ENCODE measurements at regions not wholly inside any gene's neighbourhood (a gene's known extent, or its start where the extent isn't known, plus 50 kb on each side); places are given as distances from the start of the nearest gene placed in this dataset.

GRCh38 chrX:113947548-113947947 is 636.3 kb upstream of the HTR2C start:
- H3K36me3 ChIP-seq (ENCODE audit: insufficient read depth, low read length) = no peaks in the 10 kb centered on the region
- no peak overlapping the region for H3K4me3 ChIP-seq (ENCODE audit: low read length)
- no peaks in the 10 kb centered on the region for H3K79me2 ChIP-seq (replicated peaks; ENCODE audit: insufficient read depth, low read length)
- H3K9ac ChIP-seq (ENCODE audit: low read length) = no peak overlapping the region
- H2AFZ ChIP-seq (ENCODE audit: low read depth, low read length) = no peak overlapping the region
- no peaks in the 10 kb centered on the region for H4K20me1 ChIP-seq (ENCODE audit: insufficient read depth)
- TF ChIP-seq EZH2 (IDR thresholded peaks at IDR 0.05; ENCODE audit: borderline replicate concordance, insufficient read depth, low read length, poor library complexity, severe bottlenecking) = no peak
- TF ChIP-seq EP300 (conservative IDR thresholded peaks at IDR 0.05; ENCODE audit: poor library complexity, severe bottlenecking) = no peak
- no peak for TF ChIP-seq POLR2AphosphoS5 (IDR thresholded peaks at IDR 0.05)
- TF ChIP-seq CTCF (IDR thresholded peaks at IDR 0.05; ENCODE audit: poor library complexity, severe bottlenecking) = no peak
- TF ChIP-seq RAD21 (conservative IDR thresholded peaks at IDR 0.05) = no peak
- TF ChIP-seq SMC3 (conservative IDR thresholded peaks at IDR 0.05; ENCODE audit: poor library complexity) = no peak
- TF ChIP-seq, protein P1, sequence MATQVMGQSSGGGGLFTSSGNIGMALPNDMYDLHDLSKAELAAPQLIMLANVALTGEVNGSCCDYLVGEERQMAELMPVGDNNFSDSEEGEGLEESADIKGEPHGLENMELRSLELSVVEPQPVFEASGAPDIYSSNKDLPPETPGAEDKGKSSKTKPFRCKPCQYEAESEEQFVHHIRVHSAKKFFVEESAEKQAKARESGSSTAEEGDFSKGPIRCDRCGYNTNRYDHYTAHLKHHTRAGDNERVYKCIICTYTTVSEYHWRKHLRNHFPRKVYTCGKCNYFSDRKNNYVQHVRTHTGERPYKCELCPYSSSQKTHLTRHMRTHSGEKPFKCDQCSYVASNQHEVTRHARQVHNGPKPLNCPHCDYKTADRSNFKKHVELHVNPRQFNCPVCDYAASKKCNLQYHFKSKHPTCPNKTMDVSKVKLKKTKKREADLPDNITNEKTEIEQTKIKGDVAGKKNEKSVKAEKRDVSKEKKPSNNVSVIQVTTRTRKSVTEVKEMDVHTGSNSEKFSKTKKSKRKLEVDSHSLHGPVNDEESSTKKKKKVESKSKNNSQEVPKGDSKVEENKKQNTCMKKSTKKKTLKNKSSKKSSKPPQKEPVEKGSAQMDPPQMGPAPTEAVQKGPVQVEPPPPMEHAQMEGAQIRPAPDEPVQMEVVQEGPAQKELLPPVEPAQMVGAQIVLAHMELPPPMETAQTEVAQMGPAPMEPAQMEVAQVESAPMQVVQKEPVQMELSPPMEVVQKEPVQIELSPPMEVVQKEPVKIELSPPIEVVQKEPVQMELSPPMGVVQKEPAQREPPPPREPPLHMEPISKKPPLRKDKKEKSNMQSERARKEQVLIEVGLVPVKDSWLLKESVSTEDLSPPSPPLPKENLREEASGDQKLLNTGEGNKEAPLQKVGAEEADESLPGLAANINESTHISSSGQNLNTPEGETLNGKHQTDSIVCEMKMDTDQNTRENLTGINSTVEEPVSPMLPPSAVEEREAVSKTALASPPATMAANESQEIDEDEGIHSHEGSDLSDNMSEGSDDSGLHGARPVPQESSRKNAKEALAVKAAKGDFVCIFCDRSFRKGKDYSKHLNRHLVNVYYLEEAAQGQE (IDR thresholded peaks at IDR 0.05; ENCODE audit: borderline replicate concordance) = no peak
- no peak for TF ChIP-seq TAF1 (IDR thresholded peaks at IDR 0.05; ENCODE audit: low read depth)
- no peak for TF ChIP-seq MXI1 (conservative IDR thresholded peaks at IDR 0.05; ENCODE audit: poor library complexity, severe bottlenecking)
- H3K9me2 ChIP-seq (ENCODE audit: insufficient read depth, low read length) = no peaks in the 10 kb centered on the region
- no peak overlapping the region for H3K4me2 ChIP-seq (ENCODE audit: low read length)
- H3K9me3 ChIP-seq (ENCODE audit: low read length) = no peaks in the 10 kb centered on the region
- no peak overlapping the region for H3K27ac ChIP-seq (ENCODE audit: low read length)
- H3K27me3 ChIP-seq (ENCODE audit: insufficient read depth, low read depth, low read length) = no peaks in the 10 kb centered on the region
- H3F3A ChIP-seq (ENCODE audit: insufficient read depth, low read length, poor library complexity, severe bottlenecking) = no peaks in the 10 kb centered on the region

DNA sequence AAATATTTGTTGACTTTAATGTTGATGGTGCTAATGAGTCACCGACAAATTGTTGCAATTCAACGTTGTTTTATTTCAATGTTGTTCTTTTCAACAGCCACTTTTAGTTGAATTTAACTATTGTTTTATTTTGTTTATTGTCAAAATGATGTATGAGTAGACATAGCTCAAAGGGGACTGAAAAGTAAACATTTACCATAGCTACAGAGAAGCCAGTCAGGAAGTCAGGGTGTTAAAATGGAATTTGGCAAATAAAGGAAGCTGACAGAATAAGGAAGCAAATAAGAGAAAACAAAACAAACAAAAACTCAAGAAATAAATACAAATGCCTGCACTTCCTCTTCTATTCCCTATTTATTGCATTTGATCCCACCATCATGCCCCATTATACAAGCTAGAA is 648.4 kb upstream of the HTR2C start:
- no peaks in the 10 kb centered on the region for H3K79me2 ChIP-seq (replicated peaks; ENCODE audit: insufficient read depth, low read length)

More for the DNA sequence above, 648.4 kb upstream of the HTR2C start:
- Histone ChIP-seq H2AFZ (ENCODE audit: low read depth, low read length) (no peak overlapping the region), H3K9me3 (ENCODE audit: low read length) (no peaks in the 10 kb centered on the region), H3K27me3 (ENCODE audit: insufficient read depth, low read depth, low read length) (no peaks in the 10 kb centered on the region), H4K20me1 (ENCODE audit: insufficient read depth) (no peaks in the 10 kb centered on the region), H3K36me3 (ENCODE audit: insufficient read depth, low read length) (no peaks in the 10 kb centered on the region), H3K9ac (ENCODE audit: low read length) (no peak overlapping the region), H3F3A (ENCODE audit: insufficient read depth, low read length, poor library complexity, severe bottlenecking) (no peaks in the 10 kb centered on the region), H3K4me2 (ENCODE audit: low read length) (no peak overlapping the region), H3K4me3 (ENCODE audit: low read length) (no peak overlapping the region), H3K9me2 (ENCODE audit: insufficient read depth, low read length) (no peaks in the 10 kb centered on the region), H3K27ac (ENCODE audit: low read length) (no peak overlapping the region)
- TF ChIP-seq EZH2 (IDR thresholded peaks at IDR 0.05; ENCODE audit: borderline replicate concordance, insufficient read depth, low read length, poor library complexity, severe bottlenecking) = no peak
- no peak for TF ChIP-seq SMC3 (conservative IDR thresholded peaks at IDR 0.05; ENCODE audit: poor library complexity)
- TF ChIP-seq, protein P1 (IDR thresholded peaks at IDR 0.05; ENCODE audit: borderline replicate concordance) = no peak
- TF ChIP-seq EP300 (conservative IDR thresholded peaks at IDR 0.05; ENCODE audit: poor library complexity, severe bottlenecking) = no peak
- no peak for TF ChIP-seq CTCF (IDR thresholded peaks at IDR 0.05; ENCODE audit: poor library complexity, severe bottlenecking)
